Peyer's patch (tissue), 4 donors: ENCODE measurements at regions not wholly inside any gene's neighbourhood (a gene's known extent, or its start where the extent isn't known, plus 50 kb on each side); places are given as distances from the start of the nearest gene placed in this dataset.
"Not testable (repeated sequence)": the region's sequence is repeated elsewhere in the genome, so short reads cannot be mapped to it uniquely, and the experiment has no call there.

Source experiments
- DNase-seq, 3 donors: peaks; one replicate each; pipeline ENCODE4 v3.0.0-alpha.2; 2017 to 2019
- H3K27ac ChIP-seq, 4 donors: fragments of 200-600 bp; sonication (generic); one replicate each; pipeline ENCODE4 v1.5.1; 2016 to 2019
- H3K27me3 ChIP-seq, 2 donors: fragments of 200-600 bp; sonication (generic); one replicate each; pipeline ENCODE4 v1.5.1; 2019
- H3K36me3 ChIP-seq, 3 donors: fragments of 200-600 bp; sonication (generic); one replicate each; pipeline ENCODE4 v1.5.1; 2016 to 2019
- H3K4me1 ChIP-seq, 4 donors: fragments of 200-600 bp; sonication (generic); one replicate each; pipeline ENCODE4 v1.5.1; 2016 to 2019
- H3K4me3 ChIP-seq, 4 donors: fragments of 200-600 bp; sonication (generic); 1 replicate in 3 of 4; 2 replicates in 1 of 4; pipeline ENCODE4 v1.5.1; 2016 to 2019; ENCODE audit warnings: mild to moderate bottlenecking in 1 of 4
- H3K9me3 ChIP-seq, 4 donors: fragments of 200-600 bp; sonication (generic); one replicate each; pipeline ENCODE4 v1.5.1; 2016 to 2019; ENCODE audit warnings: mild to moderate bottlenecking in 1 of 4
- POLR2A ChIP-seq, 2 donors: fragments of 450-650 bp; IDR thresholded peaks; one replicate each; pipeline ENCODE4 v1.5.1; 2017; ENCODE audit warnings: antibody characterized with exemption in 2 of 2, mild to moderate bottlenecking in 2 of 2, moderate library complexity in 2 of 2
- TF ChIP-seq, protein P1 (sequence below), 6 experiments: fragments of 450-650 bp in 4 of 6; fragments of 200-600 bp in 2 of 6; sonication (generic) in 1 of 6; IDR thresholded peaks; one replicate each; pipeline ENCODE4 v1.5.1; 2017 to 2019; ENCODE audit warnings: antibody characterized with exemption in 6 of 6, mild to moderate bottlenecking in 3 of 6, moderate library complexity in 1 of 6

DNA sequence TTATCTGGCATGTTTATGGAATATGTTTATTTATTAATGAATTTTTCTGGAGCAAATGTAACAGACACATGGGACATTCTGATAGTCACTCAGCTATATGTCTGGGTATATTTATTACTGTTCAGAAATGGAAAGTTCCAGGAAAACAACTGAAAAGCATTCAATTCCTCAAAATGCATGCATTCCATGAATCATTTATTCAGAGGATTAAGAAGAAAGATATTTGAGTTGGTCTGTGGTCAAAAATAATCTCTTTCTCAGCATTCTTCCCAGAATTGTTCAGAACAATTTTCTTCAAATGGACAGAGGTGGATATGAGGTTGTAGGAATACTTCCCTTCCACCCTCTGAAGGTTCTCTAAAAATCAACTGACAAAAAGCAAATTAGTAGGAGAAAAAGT, 97.6 kb upstream of the ITGB1 start:
- no peak overlapping the region for H3K4me3 ChIP-seq
- no peaks in the 10 kb centered on the region for H3K9me3 ChIP-seq
- H3K36me3 ChIP-seq: no peaks in the 10 kb centered on the region
- no peak for DNase-seq
- H3K4me1 ChIP-seq: no peaks in the 10 kb centered on the region
- H3K27me3 ChIP-seq: no peaks in the 10 kb centered on the region
- H3K27ac ChIP-seq: no peak overlapping the region
- no peak for TF ChIP-seq POLR2A (IDR thresholded peaks at IDR 0.05)
- TF ChIP-seq, protein P1, sequence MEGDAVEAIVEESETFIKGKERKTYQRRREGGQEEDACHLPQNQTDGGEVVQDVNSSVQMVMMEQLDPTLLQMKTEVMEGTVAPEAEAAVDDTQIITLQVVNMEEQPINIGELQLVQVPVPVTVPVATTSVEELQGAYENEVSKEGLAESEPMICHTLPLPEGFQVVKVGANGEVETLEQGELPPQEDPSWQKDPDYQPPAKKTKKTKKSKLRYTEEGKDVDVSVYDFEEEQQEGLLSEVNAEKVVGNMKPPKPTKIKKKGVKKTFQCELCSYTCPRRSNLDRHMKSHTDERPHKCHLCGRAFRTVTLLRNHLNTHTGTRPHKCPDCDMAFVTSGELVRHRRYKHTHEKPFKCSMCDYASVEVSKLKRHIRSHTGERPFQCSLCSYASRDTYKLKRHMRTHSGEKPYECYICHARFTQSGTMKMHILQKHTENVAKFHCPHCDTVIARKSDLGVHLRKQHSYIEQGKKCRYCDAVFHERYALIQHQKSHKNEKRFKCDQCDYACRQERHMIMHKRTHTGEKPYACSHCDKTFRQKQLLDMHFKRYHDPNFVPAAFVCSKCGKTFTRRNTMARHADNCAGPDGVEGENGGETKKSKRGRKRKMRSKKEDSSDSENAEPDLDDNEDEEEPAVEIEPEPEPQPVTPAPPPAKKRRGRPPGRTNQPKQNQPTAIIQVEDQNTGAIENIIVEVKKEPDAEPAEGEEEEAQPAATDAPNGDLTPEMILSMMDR (IDR thresholded peaks at IDR 0.05): no peak

DNA sequence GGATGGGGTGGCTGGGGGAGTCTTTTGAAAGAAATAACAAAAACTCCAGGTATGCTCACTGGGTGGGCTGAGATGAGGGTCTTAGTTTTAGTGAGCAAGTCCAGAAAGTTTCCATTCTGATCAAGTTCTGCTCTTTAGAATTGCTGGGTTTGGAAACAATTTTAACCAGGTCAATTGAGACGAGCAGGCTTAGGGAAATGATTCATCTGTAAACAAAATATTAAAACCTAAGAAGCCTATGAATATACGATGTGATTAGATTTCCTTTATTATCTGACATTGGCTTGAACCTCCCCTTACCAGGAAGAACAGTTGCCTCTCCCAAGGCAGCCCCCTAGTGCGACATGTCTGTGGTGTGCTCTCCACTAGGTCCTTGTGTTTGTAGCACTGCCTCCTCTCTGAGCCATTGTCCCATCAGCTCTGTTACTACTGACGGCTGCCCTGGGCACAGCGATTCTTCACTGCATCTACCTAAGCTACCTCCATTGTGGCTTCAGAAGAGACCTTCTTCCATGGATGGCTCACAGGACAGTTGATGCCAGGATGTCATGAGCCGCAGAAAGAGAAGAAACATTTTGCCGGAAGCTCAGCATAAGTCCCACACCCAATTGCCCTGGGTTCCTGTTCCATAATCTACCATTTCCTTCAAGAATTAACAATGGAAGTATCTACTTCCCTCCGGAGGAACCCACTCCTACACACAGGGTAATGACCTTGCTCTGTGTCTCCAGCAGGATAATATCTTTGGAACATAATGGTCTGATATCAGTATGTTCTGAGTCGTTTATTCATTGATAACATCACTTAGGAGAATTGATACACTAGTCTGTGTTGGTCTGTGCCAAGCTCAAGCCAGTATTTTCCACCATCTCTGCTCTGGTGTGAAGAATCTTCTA, 95.1 kb upstream of the ITGB1 start:
- no peak overlapping the region for H3K4me3 ChIP-seq
- H3K36me3 ChIP-seq: no peaks in the 10 kb centered on the region
- TF ChIP-seq POLR2A (IDR thresholded peaks at IDR 0.05): no peak
- TF ChIP-seq, protein P1 (IDR thresholded peaks at IDR 0.05): no peak
- DNase-seq: no peak
- H3K4me1 ChIP-seq: no peaks in the 10 kb centered on the region
- H3K27ac ChIP-seq: no peak overlapping the region
- H3K27me3 ChIP-seq: no peaks in the 10 kb centered on the region
- H3K9me3 ChIP-seq: no peaks in the 10 kb centered on the region

DNA sequence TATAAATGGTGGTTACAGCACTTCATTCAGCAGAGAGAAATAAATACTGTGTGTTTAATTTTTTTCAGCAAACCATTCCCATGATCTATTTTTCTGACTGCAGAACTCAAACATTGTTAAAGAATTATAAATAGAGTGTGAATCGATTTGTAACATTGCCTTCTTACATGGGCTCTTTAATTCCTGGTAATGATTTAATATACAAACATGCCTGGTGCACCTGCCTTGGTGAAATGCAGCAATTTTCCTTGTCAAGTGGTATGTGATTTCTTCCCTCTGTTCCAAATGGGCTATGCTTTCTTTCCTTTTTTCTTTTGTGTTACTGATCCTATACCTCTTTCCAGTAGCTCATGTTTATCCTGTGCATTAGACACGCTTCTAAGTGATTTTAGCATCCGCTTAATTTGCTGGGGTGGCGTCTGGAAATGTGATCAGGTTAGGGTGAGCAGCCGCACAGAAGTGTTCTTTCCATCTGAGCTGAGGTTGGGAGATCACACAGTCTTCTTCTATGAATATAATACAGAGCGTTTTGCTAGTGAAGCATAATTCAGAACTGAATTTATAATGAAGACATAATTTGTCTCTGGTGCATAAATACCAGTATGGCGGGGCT, 94.3 kb upstream of the ITGB1 start:
- Histone ChIP-seq H3K27ac (no peak overlapping the region), H3K36me3 (no peaks in the 10 kb centered on the region), H3K4me1 (no peaks in the 10 kb centered on the region), H3K27me3 (no peaks in the 10 kb centered on the region), H3K9me3 (no peaks in the 10 kb centered on the region), H3K4me3 (no peak overlapping the region)
- TF ChIP-seq, protein P1 (IDR thresholded peaks at IDR 0.05): no peak
- no peak for TF ChIP-seq POLR2A (IDR thresholded peaks at IDR 0.05)
- DNase-seq: no peak

DNA sequence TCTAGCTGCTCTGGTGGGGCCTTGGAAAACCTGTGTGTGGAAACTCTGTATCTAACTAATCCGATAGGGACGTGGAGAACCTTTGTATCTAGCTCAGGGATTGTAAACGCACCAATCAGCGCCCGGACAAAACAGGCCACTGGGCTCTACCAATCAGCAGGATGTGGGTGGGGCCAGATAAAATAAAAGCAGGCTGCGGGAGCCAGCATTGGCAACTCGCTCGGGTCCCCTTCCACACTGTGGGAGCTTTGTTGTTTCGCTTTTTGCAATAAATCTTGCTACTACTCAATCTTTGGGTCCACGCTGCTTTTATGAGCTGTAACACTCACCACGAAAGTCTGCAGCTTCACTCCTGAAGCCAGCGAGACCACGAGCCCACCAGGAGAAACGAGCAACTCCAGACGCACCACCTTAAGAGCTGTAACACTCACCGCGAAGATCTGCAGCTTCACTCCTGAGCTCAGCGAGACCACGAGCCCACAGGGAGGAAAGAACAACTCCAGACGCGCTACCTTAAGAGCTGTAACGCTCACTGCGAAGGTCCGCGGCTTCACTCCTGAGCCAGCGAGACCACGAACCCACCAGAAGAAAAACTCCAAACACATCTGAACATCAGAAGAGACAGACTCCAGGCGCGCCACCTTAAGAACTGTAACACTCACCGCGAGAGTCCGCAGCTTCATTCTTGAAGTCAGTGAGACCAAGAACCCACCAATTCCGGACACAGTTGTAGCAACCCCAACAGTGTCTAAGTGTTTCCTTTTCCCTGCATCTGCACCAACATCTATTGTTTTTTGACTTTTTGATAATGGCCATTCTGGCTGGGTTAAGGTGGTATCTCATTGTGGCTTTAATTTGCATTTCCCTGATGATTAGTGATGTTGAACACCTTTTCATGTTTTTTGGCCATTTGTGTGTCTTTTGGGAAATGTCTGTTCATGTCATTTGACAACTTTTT, 92.2 kb upstream of the ITGB1 start:
- not testable (repeated sequence) for H3K27me3 ChIP-seq, H3K4me1 ChIP-seq

DNA sequence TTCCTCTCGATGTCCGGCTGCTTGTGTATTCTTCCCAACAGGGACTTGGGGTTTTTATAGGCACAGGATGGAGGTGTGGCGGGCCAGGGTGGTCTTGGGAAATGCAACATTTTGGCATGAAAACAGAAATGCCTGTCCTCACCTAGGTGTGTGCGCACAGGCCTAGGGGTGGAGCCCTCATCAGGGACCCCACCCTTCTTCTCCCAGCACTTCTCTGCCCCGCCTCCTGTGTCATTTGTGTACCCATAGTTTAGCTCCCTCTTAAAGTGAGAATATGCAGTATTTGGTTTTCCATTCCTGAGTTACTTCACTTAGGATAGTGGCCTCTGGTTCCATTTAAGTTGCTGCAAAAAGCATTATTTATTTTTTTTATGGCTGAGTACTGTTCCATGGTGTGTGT, 90.2 kb upstream of the ITGB1 start:
- no peak overlapping the region for H3K4me3 ChIP-seq

More for the DNA sequence above, 92.2 kb upstream of the ITGB1 start:
- not testable (repeated sequence) for H3K9me3 ChIP-seq, H3K36me3 ChIP-seq, H3K4me3 ChIP-seq, DNase-seq, H3K27ac ChIP-seq

More for the DNA sequence above, 90.2 kb upstream of the ITGB1 start:
- no peaks in the 10 kb centered on the region for H3K36me3 ChIP-seq
- H3K4me1 ChIP-seq: no peaks in the 10 kb centered on the region
- no peak for TF ChIP-seq POLR2A (IDR thresholded peaks at IDR 0.05)
- TF ChIP-seq, protein P1 (IDR thresholded peaks at IDR 0.05): no peak
- DNase-seq: no peak
- H3K9me3 ChIP-seq: no peaks in the 10 kb centered on the region
- no peaks in the 10 kb centered on the region for H3K27me3 ChIP-seq
- H3K27ac ChIP-seq: no peak overlapping the region
